Esophagus muscularis mucosa (tissue), 4 donors: ENCODE measurements at regions not wholly inside any gene's neighbourhood (a gene's known extent, or its start where the extent isn't known, plus 50 kb on each side); places are given as distances from the start of the nearest gene placed in this dataset.

Source experiments
- DNase-seq: peaks from one replicate; pipeline ENCODE4 v3.0.0-alpha.2; 2017; ENCODE audit errors: extremely low spot score
- H3K27ac ChIP-seq, 4 donors: fragments of 200-600 bp; sonication (generic); replicated peaks in 1 of 4; 1 replicate in 3 of 4; 2 replicates in 1 of 4; pipeline ENCODE4 v1.5.1; 2016 to 2019; ENCODE audit warnings: mild to moderate bottlenecking in 1 of 4
- H3K27me3 ChIP-seq, 4 donors: fragments of 200-600 bp; sonication (generic); one replicate each; pipeline versions ENCODE4 v1.5.1 to v1.6.0; 2016 to 2019
- H3K36me3 ChIP-seq, 4 donors: fragments of 200-600 bp; sonication (generic); one replicate each; pipeline ENCODE4 v1.5.1; 2016 to 2019
- H3K4me1 ChIP-seq, 4 donors: fragments of 200-600 bp; sonication (generic); one replicate each; pipeline ENCODE4 v1.5.1; 2016 to 2019
- H3K4me3 ChIP-seq, 4 donors: fragments of 200-600 bp; sonication (generic); 1 replicate in 2 of 4; 2 replicates in 2 of 4; pipeline ENCODE4 v1.5.1; 2016 to 2019; ENCODE audit warnings: mild to moderate bottlenecking in 4 of 4, moderate library complexity in 1 of 4
- H3K9me3 ChIP-seq, 4 donors: fragments of 200-600 bp; sonication (generic); 1 replicate in 3 of 4; 2 replicates in 1 of 4; pipeline ENCODE4 v1.5.1; 2016 to 2019
- EP300 ChIP-seq: sonication (generic); formaldehyde crosslinking; IDR thresholded peaks from one replicate; pipeline ENCODE4 v1.6.1; 2017; ENCODE audit warnings: antibody characterized with exemption
- POLR2A ChIP-seq: fragments of 450-650 bp; IDR thresholded peaks from one replicate; pipeline ENCODE4 v1.6.1; 2017; ENCODE audit warnings: antibody characterized with exemption, moderate library complexity, mild to moderate bottlenecking, low read depth
- POLR2AphosphoS5 ChIP-seq, 2 donors: sonication (generic); formaldehyde crosslinking; IDR thresholded peaks; one replicate each; pipeline ENCODE4 v1.6.1; 2017; ENCODE audit warnings: antibody characterized with exemption in 2 of 2
- WGBS: methylation state at CpG from one replicate; pipeline ENCODE4 v1.1.5; 2018; 5-methylcytosine and 5-hydroxymethylcytosine counted together
- intact Hi-C: fragments of 100-400 bp; cut with DNase I; formaldehyde crosslinking; loops from one replicate; pipeline ENCODE4 v1.15.1; 2023
- TF ChIP-seq, protein P1 (sequence below), 3 experiments: fragments of 200-600 bp in 2 of 3; fragments of 450-650 bp in 1 of 3; sonication (generic) in 2 of 3; IDR thresholded peaks; one replicate each; pipeline ENCODE4 v1.5.1; 2017 to 2019; ENCODE audit warnings: antibody characterized with exemption in 3 of 3, mild to moderate bottlenecking in 2 of 3, moderate library complexity in 1 of 3

DNA sequence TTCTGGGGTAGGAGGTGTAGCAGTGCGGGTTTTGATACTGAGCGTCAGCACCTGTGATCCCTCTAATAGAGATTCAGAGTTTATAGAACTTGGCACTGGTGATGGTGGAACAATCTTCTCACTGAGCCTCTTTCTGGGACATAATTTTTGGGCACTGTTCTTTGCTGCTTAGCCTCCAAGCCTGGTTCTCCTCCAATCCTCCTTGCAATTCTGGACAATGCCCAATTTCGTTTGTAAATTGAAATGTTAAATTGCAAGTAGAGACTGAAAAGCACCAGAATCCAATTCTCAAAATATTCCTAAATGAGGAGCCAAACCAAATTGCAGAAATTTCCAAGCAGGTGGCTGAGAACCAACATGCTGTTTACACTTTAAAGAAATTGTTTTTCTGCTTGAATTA, 149.8 kb upstream of the ABI3BP start:
- no peaks in the 10 kb centered on the region for H3K27me3 ChIP-seq
- no peak overlapping the region for H3K4me3 ChIP-seq
- WGBS = 76% methylated on average over 3 of the region's 3 CpGs
- H3K36me3 ChIP-seq = no peaks in the 10 kb centered on the region
- no peak overlapping the region for H3K27ac ChIP-seq
- no peak for DNase-seq
- intact Hi-C loops = no loop called here
- H3K9me3 ChIP-seq = no peaks in the 10 kb centered on the region
- peaks cover 0 to 5% (median 2%) of the 10 kb centered on the region in 4 donors for H3K4me1 ChIP-seq
- TF ChIP-seq POLR2AphosphoS5 (IDR thresholded peaks at IDR 0.05) = no peak

DNA sequence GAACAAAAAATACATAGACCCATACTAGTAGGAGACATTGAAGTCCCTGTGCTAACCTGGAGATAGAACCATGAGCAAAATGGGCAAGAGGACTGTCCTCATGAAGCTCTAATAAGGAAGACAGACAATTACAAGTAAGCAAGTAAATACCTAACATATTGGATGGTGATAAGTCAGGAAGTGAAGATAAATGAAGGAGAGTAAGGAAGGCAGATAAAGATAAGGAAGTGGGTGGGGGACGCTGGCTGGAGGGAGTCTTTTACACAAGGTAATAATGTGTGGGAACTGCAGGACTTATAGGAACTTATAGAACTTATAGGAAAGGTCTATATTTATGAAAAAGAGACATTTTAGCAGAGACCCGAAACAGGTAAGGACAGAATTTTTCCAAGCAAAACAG, 148.9 kb upstream of the ABI3BP start:
- intact Hi-C loops = no loop called here
- TF ChIP-seq, protein P1, sequence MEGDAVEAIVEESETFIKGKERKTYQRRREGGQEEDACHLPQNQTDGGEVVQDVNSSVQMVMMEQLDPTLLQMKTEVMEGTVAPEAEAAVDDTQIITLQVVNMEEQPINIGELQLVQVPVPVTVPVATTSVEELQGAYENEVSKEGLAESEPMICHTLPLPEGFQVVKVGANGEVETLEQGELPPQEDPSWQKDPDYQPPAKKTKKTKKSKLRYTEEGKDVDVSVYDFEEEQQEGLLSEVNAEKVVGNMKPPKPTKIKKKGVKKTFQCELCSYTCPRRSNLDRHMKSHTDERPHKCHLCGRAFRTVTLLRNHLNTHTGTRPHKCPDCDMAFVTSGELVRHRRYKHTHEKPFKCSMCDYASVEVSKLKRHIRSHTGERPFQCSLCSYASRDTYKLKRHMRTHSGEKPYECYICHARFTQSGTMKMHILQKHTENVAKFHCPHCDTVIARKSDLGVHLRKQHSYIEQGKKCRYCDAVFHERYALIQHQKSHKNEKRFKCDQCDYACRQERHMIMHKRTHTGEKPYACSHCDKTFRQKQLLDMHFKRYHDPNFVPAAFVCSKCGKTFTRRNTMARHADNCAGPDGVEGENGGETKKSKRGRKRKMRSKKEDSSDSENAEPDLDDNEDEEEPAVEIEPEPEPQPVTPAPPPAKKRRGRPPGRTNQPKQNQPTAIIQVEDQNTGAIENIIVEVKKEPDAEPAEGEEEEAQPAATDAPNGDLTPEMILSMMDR (IDR thresholded peaks at IDR 0.05) = no peak
- Histone ChIP-seq H3K4me3 (no peak overlapping the region), H3K27me3 (no peaks in the 10 kb centered on the region), H3K36me3 (no peaks in the 10 kb centered on the region), H3K9me3 (no peaks in the 10 kb centered on the region), H3K4me1 (peaks cover 0 to 5% (median 2%) of the 10 kb centered on the region in 4 donors), H3K27ac (no peak overlapping the region)
- WGBS = 80% methylated on average over 2 of the region's 2 CpGs
- DNase-seq = no peak

DNA sequence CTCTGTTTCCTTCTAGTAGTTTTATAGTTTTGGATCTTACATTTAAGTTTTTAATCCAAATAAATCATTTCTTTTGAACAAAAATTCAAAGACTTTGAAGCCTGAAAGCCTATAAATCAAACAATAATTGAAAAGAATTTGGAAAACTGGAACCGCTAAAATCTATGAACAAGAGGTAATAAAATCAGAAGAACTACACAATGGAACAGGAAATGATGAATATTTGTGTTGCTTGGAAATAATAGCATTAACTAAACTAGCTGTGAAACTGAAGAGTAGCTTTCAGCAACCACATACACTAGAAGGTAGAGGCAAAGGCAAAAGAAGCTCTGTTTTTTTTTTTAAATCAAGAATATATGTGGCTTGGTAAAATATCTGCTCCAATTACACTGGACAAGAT, 147.9 kb upstream of the ABI3BP start:
- H3K27me3 ChIP-seq = no peaks in the 10 kb centered on the region
- 77% methylated on average over 1 of the region's 1 CpG for WGBS
- H3K4me3 ChIP-seq = no peak overlapping the region
- TF ChIP-seq POLR2AphosphoS5 (IDR thresholded peaks at IDR 0.05) = no peak
- TF ChIP-seq, protein P1 (IDR thresholded peaks at IDR 0.05) = no peak
- TF ChIP-seq EP300 = no peak
- TF ChIP-seq POLR2A = no peak
- H3K4me1 ChIP-seq = peaks cover 0 to 5% (median 2%) of the 10 kb centered on the region in 4 donors
- H3K36me3 ChIP-seq = no peaks in the 10 kb centered on the region
- H3K27ac ChIP-seq = no peak overlapping the region
- DNase-seq = no peak
- no peaks in the 10 kb centered on the region for H3K9me3 ChIP-seq
- intact Hi-C loops = no loop called here

DNA sequence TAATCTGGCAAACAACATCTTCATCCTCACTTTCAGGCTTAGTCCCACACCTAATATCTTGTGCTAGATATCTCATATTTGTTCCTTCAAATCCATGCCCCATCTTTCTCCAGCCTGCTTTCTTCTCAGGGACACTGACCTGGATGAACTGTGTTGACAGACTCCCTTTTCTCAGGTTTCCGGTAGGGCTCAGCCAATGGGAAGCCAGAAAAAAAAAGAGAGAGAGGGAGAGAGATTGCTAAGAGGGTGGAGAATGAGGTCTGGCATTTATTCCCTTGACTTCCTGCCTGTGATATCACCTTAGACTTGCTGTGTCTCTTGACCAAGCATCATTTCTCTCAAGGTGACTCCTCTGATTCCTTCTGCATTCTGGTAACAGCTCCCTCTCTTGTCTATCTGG, 145.6 kb upstream of the ABI3BP start:
- TF ChIP-seq POLR2AphosphoS5 (IDR thresholded peaks at IDR 0.05) (no peak), EP300 (no peak), POLR2A (no peak)
- TF ChIP-seq, protein P1 (IDR thresholded peaks at IDR 0.05) = no peak
- H3K27ac ChIP-seq = no peak overlapping the region
- H3K9me3 ChIP-seq = no peaks in the 10 kb centered on the region
- 100% methylated on average over 1 of the region's 1 CpG for WGBS
- intact Hi-C loops = no loop called here
- H3K4me3 ChIP-seq = no peak overlapping the region
- H3K36me3 ChIP-seq = no peaks in the 10 kb centered on the region
- H3K4me1 ChIP-seq = peaks cover 0 to 5% (median 2%) of the 10 kb centered on the region in 4 donors
- DNase-seq = no peak
- H3K27me3 ChIP-seq = no peaks in the 10 kb centered on the region

DNA sequence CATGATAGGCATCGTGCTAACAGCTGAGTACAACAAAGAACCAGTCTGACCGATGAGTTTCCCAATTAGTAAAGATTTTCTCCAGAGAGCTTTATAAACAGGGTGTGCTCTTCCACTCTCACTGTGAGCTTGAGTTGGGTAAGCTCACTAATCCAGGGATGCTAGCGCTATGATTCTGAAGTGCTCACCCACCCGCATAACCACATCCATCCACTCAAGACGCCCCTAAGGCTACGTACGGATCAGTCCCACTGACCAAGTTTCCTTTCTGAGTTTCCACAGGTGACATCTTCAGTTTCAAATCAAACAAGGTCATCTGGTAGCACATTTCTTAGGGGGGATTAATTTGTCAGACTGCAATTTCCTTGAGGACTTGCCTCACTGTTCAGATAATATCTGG, 141.1 kb upstream of the ABI3BP start:
- WGBS = 89% methylated on average over 7 of the region's 7 CpGs
- no peaks in the 10 kb centered on the region for H3K36me3 ChIP-seq
- no peak for TF ChIP-seq POLR2A
- TF ChIP-seq, protein P1 (IDR thresholded peaks at IDR 0.05) = no peak
- no peak for TF ChIP-seq POLR2AphosphoS5 (IDR thresholded peaks at IDR 0.05)
- TF ChIP-seq EP300 = no peak

More for the DNA sequence above, 141.1 kb upstream of the ABI3BP start:
- Histone ChIP-seq H3K27ac (no peak overlapping the region), H3K4me1 (no peaks in the 10 kb centered on the region), H3K4me3 (no peak overlapping the region), H3K9me3 (no peaks in the 10 kb centered on the region), H3K27me3 (no peaks in the 10 kb centered on the region)
- intact Hi-C loops = no loop called here
- no peak for DNase-seq
